Endometrium (tissue), 2 donors: ENCODE measurements at regions not wholly inside any gene's neighbourhood (a gene's known extent, or its start where the extent isn't known, plus 50 kb on each side); places are given as distances from the start of the nearest gene placed in this dataset.

Experiments used
- FAIRE-seq: peaks from 2 replicates; lab custom pipeline; 2012; peaks lifted over from hg19 to GRCh38; lab: Jason Lieb, UNC
- donor health status: control.
- donor health status: control.

DNA sequence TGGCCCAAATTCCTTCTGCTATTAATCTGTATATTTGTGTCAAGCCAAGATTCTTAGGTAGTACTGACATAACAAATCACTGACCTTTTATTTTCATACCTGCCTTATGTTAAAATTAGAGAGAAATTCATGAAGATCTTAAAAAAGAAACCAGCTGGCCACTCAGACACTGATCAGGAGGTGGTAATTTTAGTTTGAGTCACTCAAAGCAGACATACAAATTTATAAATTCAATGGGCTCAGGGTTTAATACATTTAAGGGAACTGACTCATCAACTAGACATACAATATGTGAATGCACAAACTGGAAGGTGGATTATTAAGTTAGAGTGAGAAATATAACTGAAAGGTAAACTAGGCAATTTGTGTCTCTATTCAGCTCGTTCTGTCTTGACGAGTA is 711.9 kb upstream of the EYS start:
- no peak for FAIRE-seq

DNA sequence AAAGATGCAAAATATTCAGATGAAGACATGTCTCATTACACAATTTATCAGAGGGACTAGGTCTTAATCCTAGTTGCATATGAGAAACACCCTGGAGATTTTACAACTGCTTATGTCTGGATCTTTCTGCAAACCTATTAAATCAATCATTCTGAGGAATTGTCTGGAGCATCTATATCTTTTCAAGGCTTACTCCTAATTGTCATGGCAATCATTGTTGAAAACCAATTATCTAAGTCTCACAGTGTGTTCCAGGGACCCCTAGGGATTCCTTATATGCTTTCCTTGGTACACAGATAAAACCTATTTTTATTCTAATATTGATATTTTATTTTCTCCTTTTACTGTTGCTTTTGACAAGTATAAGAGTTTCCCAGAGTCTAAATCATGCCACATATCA is 696.9 kb upstream of the EYS start:
- FAIRE-seq = no peak

DNA sequence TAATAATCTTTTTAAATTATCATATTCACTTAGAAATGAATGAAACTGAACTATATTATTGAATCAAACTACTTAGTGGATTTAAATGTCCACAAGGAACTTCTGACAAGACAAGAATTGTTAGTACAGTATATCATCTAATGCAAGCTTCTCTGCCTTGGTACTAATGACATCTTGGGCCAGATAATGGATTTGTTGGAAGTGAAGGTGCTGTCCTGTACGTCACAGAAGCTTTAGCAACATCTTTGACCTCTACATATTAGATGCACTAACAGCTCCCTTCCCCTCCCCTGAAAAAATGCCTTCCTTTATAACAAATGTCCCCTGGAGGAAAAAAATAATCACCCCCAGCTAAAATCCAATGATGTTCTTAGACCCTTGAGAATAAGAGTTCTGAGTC is 695.8 kb upstream of the EYS start:
- FAIRE-seq = no peak

DNA sequence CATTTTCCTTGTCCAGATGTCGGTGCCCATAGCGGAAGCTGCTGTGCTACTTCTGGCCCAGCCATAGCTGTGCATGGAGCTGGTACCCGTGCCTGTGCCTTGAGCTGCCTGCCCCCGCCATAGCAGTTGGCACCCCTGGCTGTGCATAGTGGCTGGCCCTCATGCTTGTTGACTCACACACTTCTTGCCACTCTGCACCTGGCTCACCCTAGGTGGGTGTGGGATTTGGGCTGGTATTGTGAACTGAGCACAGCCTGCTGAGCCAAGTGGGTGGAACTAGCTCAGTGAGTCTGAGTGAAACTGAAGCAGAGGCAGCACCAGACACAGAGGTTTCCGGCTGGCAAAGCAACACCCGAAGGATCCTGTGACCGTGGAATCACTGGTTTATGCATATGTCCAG is 689.5 kb upstream of the EYS start:
- FAIRE-seq = no peak

DNA sequence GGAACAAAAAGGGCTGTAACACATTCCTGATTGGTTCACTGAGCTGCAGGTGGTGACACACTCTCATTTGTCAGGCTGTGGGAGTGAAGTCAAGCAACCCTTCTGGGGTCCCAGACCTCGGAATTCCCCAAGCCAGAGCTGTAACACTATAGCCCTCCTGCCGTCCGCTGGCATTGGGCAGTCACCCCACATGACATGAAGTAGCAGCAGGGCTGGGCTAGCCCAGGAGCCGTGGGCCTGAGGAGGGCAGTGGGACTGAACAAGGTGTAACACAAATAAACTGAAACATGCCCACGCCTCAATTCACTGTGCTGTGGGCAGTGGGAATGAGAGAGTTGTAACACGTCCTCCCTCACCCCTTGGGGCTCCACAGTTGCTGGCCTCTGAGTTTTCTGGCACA is 689.1 kb upstream of the EYS start:
- no peak for FAIRE-seq

DNA sequence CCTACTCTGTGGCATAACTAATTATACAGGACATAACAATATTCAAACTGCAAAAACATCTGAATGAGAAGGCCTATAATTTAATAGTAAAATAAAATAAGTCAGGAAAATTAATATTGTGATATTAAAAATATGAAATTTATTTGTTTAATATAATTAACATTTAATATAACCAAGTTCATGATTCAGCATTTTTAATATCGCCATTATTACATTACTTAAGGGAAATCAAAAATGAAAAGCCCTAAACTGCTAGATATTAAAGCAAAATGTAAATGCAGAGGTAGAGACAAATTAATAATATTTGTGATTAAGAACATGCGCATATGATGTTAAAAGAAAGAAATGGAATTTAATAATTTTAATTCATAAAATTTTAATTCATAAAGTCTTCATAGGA is 683.4 kb upstream of the EYS start:
- no peak for FAIRE-seq

DNA sequence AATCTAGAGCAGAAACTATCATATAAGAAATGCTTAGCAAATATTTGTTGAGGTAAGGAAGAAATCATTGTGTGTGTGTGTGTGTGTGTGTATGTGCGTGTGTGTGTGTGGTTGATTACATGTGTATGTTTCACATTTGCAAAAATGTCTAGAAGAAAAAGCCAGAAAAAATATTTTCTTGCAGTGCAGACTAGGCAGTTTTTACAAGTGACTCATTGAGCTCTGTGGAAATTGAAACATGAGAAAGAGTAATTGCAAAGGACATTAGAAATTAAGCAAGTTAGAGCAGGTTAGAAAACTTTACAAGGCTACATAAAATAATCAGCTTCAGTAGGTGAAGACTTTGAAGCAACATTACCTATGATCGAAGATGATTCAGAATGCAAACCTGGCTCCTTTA is 669.0 kb upstream of the EYS start:
- FAIRE-seq = no peak

DNA sequence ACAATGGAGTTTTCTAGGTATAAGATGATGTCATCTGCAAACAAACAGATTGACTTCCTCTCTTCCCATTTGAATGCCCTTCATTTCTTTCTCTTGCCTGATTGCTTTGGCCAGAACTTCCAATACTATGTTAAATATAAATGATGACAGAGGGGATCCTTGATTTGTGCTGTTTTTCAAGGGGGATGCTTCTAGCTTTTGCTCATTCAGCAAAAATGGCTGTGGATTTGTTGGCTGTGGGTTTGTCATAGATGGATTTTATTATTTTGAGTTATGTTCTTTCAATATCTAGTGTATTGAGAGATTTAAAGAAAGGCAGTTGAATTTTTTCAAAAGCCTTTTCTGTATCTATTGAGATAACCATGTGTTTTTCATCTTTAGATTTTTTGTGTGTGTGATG is 662.4 kb upstream of the EYS start:
- no peak for FAIRE-seq

DNA sequence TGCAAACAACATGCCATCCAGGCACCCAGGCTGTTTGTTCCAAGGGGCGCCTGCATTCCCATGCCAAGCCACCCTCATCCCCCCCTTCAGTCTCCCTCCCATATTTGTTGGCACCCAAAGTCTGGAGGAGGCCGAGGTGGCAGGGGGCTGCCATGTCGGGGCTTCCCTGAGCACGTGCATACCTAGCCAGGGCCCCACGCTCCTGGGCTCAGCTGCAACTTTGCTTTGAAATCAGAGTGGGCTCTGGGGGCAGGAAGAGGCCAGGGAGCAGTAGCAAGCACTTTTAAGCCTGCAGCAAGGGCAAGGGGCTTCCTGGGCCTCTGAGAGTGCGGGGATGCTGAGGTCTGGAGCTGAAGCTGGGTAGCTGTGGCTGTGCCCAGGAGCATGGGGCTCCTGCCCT is 655.9 kb upstream of the EYS start:
- no peak for FAIRE-seq

DNA sequence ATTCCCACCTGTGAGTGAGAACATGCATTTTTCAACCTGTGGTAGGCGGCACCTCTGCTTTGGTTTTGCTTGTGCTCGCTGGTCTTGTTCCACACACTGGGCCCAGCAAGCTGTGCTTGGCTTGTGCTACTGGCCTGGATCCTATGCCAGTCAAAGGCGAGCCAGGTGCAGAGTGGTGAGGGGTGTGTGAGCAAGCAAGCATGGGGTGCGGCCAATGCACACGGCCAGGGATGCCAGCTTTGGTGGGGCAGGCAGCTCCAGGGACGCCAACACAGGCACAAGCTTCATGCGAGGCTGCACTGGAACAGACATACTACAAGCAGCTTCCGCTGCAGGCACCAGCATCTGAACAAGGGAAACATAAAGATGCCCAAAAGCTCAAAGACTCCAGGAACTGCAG is 654.9 kb upstream of the EYS start:
- no peak for FAIRE-seq

DNA sequence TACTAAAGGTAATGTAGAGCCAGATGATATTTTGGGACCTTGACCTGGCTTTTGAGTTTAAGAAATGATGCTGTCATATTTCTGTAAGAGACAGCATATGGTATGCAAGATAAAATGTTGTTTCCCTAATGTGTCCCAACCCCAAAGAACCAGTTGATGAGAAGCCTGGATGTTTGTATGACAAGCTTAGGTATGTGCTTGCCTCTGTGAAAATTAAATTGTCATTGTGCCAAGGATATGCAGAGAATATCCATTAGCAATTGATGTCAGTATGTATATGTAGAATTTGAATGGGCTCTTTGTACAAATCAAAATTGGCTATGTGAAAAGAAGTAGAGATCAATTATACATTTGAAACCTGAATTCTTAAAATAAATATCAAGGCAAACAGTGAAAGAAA is 650.8 kb upstream of the EYS start:
- no peak for FAIRE-seq

DNA sequence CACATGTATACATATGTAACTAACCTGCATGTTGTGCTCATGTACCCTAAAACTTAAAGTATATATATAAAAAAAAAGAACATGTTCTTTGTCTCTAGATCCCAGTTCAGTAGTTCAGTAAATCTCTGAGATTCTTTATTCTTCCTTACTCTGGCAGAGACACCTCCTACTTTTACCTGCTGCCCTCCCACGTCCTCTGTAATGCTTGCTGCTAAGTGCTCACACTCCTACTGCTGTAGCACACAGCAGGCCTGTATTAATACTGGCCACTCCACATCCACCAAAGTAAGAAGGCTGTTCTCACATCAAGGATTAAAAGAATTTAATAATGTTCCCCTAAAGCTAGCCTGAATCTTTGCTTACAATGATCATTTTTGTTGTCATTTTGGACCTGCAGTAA is 648.4 kb upstream of the EYS start:
- FAIRE-seq = no peak

DNA sequence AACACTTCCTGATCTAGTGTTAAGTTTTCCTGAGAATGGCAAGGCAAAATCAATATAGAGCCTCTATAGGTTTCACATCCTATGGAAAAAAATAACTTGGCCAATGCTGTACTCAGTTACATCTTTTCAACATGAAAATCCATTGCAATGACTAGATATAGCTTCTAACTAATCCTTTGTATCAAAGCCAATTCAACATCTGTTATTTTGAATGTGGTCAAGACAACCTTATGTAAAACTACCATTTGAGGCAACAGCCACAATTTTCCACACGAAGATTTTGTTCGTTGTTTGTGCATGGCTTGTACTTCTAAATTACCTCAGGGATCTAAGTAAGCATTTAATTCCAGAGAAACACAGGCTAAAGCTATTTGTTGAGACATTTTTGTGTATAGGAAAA is 637.8 kb upstream of the EYS start:
- no peak for FAIRE-seq

DNA sequence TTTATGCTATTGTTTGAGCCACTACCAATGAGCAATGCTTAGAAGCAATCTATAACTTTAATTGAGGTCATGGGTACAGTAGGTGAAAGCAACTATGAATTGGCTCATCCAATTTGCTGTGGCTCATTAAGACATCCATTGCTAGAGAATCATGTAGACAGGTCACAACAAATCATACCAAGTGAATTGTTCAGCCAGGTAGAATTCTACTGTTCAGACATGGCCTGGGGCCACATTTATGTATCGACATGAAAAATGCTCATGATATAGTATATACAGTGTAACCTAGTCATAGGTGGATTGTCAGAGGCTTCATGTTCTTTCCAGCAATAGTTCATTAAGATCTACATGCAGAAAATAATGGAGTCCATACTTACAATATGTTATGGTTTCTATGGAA is 633.7 kb upstream of the EYS start:
- FAIRE-seq = no peak

DNA sequence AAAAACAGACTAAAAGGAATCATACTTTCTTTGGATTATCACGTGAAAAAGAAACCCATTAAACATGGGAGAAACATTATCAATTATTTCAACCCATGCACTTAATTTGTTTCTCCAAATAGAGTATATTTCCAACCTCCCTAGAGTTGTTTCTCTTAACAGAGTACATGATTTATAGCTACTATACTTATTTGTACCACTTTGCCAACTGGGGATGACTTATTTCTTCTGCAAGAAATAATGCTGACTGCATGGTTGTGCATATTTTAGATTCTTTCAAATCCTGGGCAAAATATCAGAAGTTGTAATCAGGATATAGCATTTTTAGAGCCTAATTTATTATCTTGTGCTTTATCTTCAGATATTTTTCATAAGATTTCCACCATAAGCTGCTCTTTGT is 629.1 kb upstream of the EYS start:
- no peak for FAIRE-seq

DNA sequence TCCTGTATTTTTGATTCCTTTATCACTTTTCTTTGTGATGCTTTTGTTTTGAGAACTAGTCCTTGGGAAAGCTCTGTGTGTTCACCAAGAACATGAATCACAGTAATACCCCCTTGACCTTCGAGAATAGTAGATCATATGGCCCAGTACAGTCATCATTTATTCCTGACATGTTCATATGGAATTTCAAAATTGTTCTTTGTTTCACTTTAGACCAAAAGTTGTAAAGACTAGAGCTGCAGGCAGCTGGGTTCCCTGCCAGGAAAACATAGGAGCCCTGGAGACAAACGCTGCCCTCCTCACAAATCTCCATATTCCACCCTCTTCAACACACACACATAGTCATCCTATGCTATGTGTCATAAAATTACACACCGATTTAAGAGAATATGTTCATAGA is 621.2 kb upstream of the EYS start:
- FAIRE-seq = no peak

DNA sequence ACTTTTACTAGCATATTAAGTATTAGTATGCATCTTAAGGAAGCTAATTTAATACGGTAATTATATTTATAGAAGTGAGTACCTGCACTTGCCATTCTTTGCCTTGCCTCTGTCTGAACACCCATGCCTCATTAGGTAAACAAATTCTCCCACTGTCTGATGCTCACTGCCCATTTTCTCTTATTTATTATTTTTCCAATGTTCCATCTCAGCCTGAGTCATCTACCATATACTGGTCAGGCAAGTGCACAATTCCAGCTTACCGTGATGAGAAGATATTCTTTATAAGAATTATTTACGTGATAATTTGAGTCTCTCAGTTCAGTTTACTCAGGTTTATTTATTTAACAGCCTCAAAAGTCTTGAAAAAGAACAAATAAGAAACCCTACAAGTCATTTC is 619.2 kb upstream of the EYS start:
- no peak for FAIRE-seq

DNA sequence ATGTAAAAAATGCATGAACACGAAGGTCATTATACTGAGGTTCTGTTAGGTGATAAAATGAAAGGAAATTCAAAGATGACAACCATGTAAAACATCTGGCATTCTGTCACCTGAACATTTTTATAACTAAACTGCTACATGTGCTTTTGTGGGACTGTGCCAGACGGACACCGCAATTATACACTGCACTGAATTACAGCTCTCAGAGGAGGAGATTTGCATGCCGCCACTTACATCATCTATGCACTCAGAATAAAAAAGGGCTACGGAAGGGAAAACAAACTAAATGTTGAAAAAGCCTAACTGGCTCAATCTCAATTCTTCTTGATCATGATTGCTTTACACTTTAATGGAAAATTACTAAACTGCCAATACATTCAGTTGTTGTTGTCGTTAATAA is 614.0 kb upstream of the EYS start:
- no peak for FAIRE-seq

DNA sequence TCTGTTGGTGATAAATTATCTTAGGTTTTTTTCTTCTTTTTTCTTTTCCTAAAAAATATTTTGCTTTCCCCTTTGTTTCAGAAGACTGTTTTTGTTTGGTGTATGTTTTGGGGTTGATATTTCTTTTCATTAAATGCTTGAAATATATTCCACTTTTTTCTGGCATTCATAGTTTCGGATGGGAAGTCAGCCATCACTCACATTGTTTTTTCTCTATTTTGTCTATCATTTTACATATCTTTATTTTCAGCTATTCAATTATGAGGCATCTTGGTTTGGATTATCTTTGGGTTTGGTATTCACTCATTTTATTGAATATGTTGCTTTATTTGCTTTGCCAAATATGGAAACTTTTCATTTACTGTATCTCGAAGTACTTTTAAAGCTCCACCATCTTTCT is 600.5 kb upstream of the EYS start:
- no peak for FAIRE-seq

DNA sequence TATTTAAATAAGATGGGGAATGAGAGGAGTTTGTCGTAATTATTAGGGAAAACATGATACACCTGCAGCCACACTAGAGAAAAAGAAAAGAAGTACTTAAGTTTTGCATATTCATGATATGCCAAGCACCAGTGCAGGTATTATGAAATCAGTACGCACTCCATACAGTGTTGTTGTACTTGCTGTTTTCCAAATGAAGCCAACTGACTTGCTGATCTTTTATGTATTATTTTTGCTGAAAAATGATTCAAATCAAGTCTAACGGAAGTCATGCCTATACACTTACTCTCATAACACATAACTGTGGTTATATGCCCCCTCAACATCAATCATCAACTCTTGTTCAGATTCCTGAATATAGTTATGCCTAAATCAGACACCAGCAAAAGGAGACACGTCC is 584.9 kb upstream of the EYS start:
- FAIRE-seq = no peak

DNA sequence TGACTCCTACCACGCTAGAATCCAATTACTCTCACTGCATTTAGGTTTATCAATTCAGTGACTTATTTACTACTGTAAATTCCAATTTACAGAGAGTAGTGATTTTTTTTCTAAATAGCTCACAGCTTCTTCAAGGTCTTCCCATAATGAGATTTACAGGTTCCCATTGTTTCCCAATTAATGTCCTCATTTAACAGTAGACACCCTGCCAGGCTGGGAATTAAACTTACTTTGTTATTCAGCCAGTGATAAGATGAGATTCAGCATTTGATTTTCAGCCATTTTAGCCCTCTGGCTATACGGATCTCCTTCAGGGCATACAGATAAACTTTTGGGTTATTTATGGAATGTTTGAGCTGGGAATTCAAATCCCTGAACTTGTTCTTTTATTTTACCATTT is 582.9 kb upstream of the EYS start:
- FAIRE-seq = no peak

DNA sequence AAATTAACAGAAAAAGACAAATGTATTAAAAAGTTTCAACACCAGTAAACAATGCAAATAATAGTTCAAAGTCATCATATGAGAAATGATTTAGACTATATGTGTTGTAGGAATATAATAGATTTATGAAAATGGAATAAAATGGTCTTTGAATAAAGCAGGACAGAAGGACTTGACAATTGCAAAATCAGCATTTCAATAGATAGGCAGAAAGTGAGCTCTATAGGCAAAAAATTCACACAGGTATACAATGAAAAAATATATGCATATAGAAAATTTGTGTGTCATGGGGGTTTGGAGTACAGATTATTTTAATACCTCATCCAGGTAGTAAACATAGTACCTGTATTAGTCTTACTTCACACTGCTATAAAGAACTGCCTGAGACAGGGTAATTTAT is 571.1 kb upstream of the EYS start:
- FAIRE-seq = no peak

DNA sequence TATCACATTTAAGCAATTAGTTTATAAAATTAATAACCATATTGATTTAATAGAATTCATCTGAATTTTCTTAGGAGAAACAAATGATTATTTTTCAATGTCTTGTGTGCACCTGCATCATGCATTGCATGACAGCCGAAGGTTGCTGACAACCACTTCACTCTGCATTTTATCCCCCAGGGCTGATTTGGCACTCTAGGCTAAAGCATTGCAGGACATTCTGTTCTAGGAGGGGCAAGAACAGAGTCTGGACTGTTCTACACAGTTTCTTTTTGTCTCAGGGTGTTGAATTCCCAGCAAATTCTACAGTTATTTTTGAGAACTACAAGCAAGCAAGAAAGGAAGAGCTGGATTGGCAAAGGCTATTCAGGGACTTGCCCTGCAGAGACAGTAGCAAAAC is 570.4 kb upstream of the EYS start:
- FAIRE-seq = no peak

DNA sequence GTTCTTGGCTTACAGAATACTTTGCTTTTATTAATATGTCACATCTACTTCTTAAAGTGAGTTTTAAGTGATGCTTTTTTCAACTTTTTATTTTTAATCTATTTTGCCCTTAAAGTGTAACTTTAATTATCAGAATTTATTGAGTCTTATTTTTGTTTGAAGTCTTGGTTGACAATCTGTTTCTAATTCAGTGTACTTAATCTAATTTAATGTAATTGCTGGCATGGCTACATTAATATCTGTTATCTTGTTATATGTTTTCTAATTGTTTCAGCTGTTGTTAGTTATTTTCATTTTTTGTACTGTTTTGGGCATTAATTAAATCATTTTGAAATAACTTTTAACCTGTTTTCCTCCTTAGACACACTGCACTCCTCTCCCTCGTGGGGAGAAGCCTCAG is 558.7 kb upstream of the EYS start:
- peak; percentile 88 for FAIRE-seq

DNA sequence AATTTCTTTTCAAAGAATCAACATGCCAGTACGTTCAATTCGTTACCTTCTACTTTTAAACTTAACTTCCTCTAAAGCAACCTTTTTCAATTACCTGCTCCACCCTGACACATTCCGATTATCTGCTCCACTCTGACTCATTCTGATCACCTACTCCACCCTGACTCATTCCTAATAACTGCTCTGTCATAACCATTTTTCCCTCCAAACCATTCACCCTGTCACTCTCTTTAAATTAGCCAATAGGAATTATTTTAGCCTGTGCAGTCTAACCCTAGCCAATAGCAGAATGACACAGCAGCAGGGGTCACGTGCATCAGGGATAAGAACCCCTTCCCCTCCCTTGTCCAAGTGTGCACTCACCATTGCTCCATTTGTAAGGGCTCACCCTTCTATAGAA is 557.4 kb upstream of the EYS start:
- FAIRE-seq = no peak
